Upper lobe of right lung (tissue), 1 donor: ENCODE measurements at regions not wholly inside any gene's neighbourhood (a gene's known extent, or its start where the extent isn't known, plus 50 kb on each side); places are given as distances from the start of the nearest gene placed in this dataset.

Experiments used
- ATAC-seq: fragments of 200-7000 bp; cut with Tn5 transposase; one replicate; pipeline ENCODE4 v1.9.1; 2020; ENCODE audit warnings: mild to moderate bottlenecking, moderate library complexity
- DNase-seq: peaks from one replicate; pipeline ENCODE4 v3.0.0-alpha.2; 2020
- H3K27ac ChIP-seq: fragments of 200-600 bp; one replicate; pipeline ENCODE4 v1.8.0; 2022
- H3K27me3 ChIP-seq: fragments of 200-600 bp; one replicate; pipeline ENCODE4 v1.8.0; 2022; ENCODE audit warnings: mild to moderate bottlenecking
- H3K36me3 ChIP-seq: fragments of 200-600 bp; one replicate; pipeline ENCODE4 v1.8.0; 2022
- H3K4me1 ChIP-seq: fragments of 200-600 bp; one replicate; pipeline ENCODE4 v1.8.0; 2022
- H3K4me3 ChIP-seq: fragments of 200-600 bp; one replicate; pipeline ENCODE4 v1.8.0; 2022; ENCODE audit warnings: mild to moderate bottlenecking
- H3K9me3 ChIP-seq: fragments of 200-600 bp; one replicate; pipeline ENCODE4 v1.8.0; 2022
- intact Hi-C: fragments of 100-400 bp; cut with DNase I; formaldehyde crosslinking; loops from one replicate; pipeline ENCODE4 v1.11.0; 2022
- TF ChIP-seq, protein P1 (sequence below): fragments of 200-600 bp; IDR thresholded peaks from one replicate; pipeline ENCODE4 v1.8.0; 2022; ENCODE audit warnings: antibody characterized with exemption
- donor health status: DM: no; HTN: yes; CAD: no; lungs with severe emphysema.

DNA sequence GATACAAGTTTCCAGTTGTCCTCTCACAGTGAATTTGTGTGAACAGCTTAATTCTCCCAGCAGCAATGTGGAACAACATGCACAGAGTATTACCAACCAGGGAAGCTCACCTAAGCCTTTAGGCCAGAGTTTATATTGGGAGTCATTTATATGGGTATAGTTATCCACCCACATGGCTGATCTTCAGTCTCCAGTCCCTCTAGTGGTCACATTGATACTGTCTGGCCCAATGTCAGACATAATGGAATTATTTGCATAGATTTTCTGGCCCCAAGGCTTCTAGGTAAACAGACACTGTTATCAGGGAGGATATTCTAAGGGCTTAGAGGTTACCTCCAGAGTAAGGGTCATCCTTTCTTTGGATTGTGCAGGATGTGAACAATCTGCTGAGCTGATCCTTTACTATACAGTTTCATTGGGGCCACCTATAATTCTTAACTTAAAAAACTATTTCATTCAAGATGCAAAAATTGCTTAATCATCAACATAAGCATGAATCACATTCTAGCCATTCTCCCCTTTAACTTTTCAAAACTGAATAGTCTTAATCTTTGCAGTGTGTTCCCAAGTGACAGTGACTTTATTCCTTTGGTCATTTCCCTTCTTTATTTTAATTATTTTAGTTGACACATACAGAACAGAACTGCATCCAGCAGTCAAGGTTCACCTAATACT is 210.9 kb downstream of the LTN1 start:
- Histone ChIP-seq H3K27me3 (no peaks in the 10 kb centered on the region), H3K27ac (no peak overlapping the region), H3K9me3 (no peaks in the 10 kb centered on the region), H3K4me3 (no peak overlapping the region), H3K36me3 (no peaks in the 10 kb centered on the region), H3K4me1 (no peaks in the 10 kb centered on the region)
- DNase-seq, result no peak
- TF ChIP-seq, protein P1, sequence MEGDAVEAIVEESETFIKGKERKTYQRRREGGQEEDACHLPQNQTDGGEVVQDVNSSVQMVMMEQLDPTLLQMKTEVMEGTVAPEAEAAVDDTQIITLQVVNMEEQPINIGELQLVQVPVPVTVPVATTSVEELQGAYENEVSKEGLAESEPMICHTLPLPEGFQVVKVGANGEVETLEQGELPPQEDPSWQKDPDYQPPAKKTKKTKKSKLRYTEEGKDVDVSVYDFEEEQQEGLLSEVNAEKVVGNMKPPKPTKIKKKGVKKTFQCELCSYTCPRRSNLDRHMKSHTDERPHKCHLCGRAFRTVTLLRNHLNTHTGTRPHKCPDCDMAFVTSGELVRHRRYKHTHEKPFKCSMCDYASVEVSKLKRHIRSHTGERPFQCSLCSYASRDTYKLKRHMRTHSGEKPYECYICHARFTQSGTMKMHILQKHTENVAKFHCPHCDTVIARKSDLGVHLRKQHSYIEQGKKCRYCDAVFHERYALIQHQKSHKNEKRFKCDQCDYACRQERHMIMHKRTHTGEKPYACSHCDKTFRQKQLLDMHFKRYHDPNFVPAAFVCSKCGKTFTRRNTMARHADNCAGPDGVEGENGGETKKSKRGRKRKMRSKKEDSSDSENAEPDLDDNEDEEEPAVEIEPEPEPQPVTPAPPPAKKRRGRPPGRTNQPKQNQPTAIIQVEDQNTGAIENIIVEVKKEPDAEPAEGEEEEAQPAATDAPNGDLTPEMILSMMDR, result peak; percentile 38
- intact Hi-C loops, result no loop called here
- ATAC-seq, result no peak

- ATAC-seq, result no peak
- no peak overlapping the region for H3K27ac ChIP-seq
- H3K27me3 ChIP-seq, result no peaks in the 10 kb centered on the region
- DNase-seq, result no peak
- H3K4me1 ChIP-seq, result no peaks in the 10 kb centered on the region
- H3K36me3 ChIP-seq, result no peaks in the 10 kb centered on the region
- H3K4me3 ChIP-seq, result no peak overlapping the region
- H3K9me3 ChIP-seq, result no peaks in the 10 kb centered on the region
- TF ChIP-seq, protein P1, result no peak
- intact Hi-C loops, result no loop called here
Measured at GRCh38 chr21:28779914-28780313, 212.8 kb downstream of the LTN1 start.

GRCh38 chr21:28776251-28776650 is 216.4 kb downstream of the LTN1 start:
- Histone ChIP-seq H3K4me3 (no peak overlapping the region), H3K4me1 (no peaks in the 10 kb centered on the region), H3K27ac (no peak overlapping the region), H3K9me3 (no peaks in the 10 kb centered on the region), H3K36me3 (no peaks in the 10 kb centered on the region), H3K27me3 (no peaks in the 10 kb centered on the region)
- TF ChIP-seq, protein P1, result no peak
- DNase-seq, result no peak
- no peak for ATAC-seq
- intact Hi-C loops, result no loop called here

DNA sequence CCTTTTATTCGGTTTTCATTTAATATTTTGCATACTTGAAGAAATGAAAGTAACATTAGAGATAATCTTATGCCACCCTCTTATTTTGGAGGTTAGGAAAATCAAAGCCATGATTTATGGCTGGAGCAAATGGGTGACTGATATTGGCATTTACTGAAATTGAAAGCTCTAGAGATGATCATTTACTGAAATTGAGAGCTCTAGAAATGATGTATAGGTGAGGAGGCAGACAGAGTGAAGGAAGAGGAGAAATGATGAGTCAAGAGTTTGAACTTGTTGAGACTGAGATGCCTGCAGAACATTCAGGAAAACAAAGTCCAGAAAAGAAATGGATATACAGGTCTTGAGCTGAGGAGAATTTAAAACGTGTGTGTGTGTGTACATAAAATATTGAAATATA is 217.6 kb downstream of the LTN1 start:
- H3K4me1 ChIP-seq, result no peaks in the 10 kb centered on the region
- H3K36me3 ChIP-seq, result no peaks in the 10 kb centered on the region
- H3K4me3 ChIP-seq, result no peak overlapping the region
- TF ChIP-seq, protein P1, result no peak
- no peak for ATAC-seq
- no peak overlapping the region for H3K27ac ChIP-seq
- intact Hi-C loops, result no loop called here
- H3K9me3 ChIP-seq, result no peaks in the 10 kb centered on the region
- H3K27me3 ChIP-seq, result no peaks in the 10 kb centered on the region
- no peak for DNase-seq

GRCh38 chr21:28773036-28773435 is 219.6 kb downstream of the LTN1 start:
- H3K4me1 ChIP-seq, result no peaks in the 10 kb centered on the region
- H3K36me3 ChIP-seq, result no peaks in the 10 kb centered on the region
- H3K9me3 ChIP-seq, result no peaks in the 10 kb centered on the region
- no peaks in the 10 kb centered on the region for H3K27me3 ChIP-seq
- intact Hi-C loops, result no loop called here
- no peak for DNase-seq
- no peak for ATAC-seq
- no peak overlapping the region for H3K4me3 ChIP-seq
- TF ChIP-seq, protein P1, result no peak
- peak overlapping the region; percentile 12 for H3K27ac ChIP-seq
